GM12878 (cell line): ENCODE measurements at regions not wholly inside any gene's neighbourhood (a gene's known extent, or its start where the extent isn't known, plus 50 kb on each side); places are given as distances from the start of the nearest gene placed in this dataset.

ENCODE experiments used
- ATAC-seq: fragments of 200-7000 bp; cut with Tn5 transposase; 3 replicates; pipeline ENCODE4 v1.9.1; 2020; ENCODE audit warnings: mild to moderate bottlenecking, moderate library complexity
- BruUV-seq: library from RNA; stranded (reverse); fragments of 400-500 nt; replicated peaks from 2 replicates; lab custom pipeline; 2021; lab: Mats Ljungman, UMichigan
- CTCF ChIA-PET: fragments of 300-600 bp; sonication (Branson Sonifier 250); formaldehyde crosslinking; extraction: SDS; loops from one replicate; lab custom pipeline; 2021; ENCODE audit warnings: inconsistent platforms; lab: Yijun Ruan, JAX
- POLR2A ChIA-PET: fragments of 350-600 bp; formaldehyde crosslinking; extraction: SDS; loops from one replicate; lab custom pipeline; 2021; ENCODE audit warnings: inconsistent platforms; lab: Charles Lee
- RAD21 ChIA-PET: fragments of 300-600 bp; sonication (Branson Sonifier 250); formaldehyde crosslinking; loops from one replicate; lab custom pipeline; 2023; ENCODE audit warnings: antibody characterized with exemption; ENCODE audit not compliant: unreplicated experiment; lab: Charles Lee
- SMC1A ChIA-PET: fragments of 300-600 bp; sonication (Branson Sonifier 250); formaldehyde crosslinking; loops from one replicate; lab custom pipeline; 2023; ENCODE audit not compliant: unreplicated experiment, uncharacterized antibody; lab: Charles Lee
- DNase-seq: peaks from one replicate; pipeline ENCODE4 v3.0.0-alpha.2; 2011; ENCODE audit warnings: low read depth, low spot score
- FAIRE-seq: peaks from 3 replicates; lab custom pipeline; 2011; peaks lifted over from hg19 to GRCh38; lab: Jason Lieb, UNC
- H2AFZ ChIP-seq: 2 replicates; pipeline ENCODE4 v1.6.0; 2011; ENCODE audit warnings: low read depth, low read length, control low read depth; ENCODE audit not compliant: control insufficient read depth
- H3K27ac ChIP-seq: 2 replicates; pipeline ENCODE4 v1.5.1; 2011; ENCODE audit warnings: control low read depth; ENCODE audit not compliant: control insufficient read depth, insufficient read depth
- H3K27me3 ChIP-seq, 2 experiments: replicated peaks in 1 of 2; 2 replicates each; pipeline versions ENCODE4 v1.6.0 to v1.6.1; 2011; ENCODE audit warnings: low read length in 1 of 2; ENCODE audit not compliant: control insufficient read depth in 2 of 2, insufficient read depth in 2 of 2
- H3K36me3 ChIP-seq, 2 experiments: 2 replicates each; pipeline ENCODE4 v1.5.1; 2011; ENCODE audit warnings: low read length in 1 of 2; ENCODE audit not compliant: control insufficient read depth in 2 of 2, insufficient read depth in 2 of 2
- H3K4me1 ChIP-seq: 2 replicates; pipeline ENCODE4 v1.6.1; 2011; ENCODE audit warnings: mild to moderate bottlenecking, low read length, moderate library complexity, mixed read lengths; ENCODE audit not compliant: control insufficient read depth, insufficient read depth
- H3K4me2 ChIP-seq: 2 replicates; pipeline ENCODE4 v1.6.0; 2011; ENCODE audit warnings: control low read depth; ENCODE audit not compliant: control insufficient read depth, insufficient read depth
- H3K4me3 ChIP-seq: fragments of 200-600 bp; sonication (generic); 2 replicates; pipeline ENCODE4 v1.5.1; 2016
- H3K79me2 ChIP-seq: 2 replicates; pipeline ENCODE4 v1.6.0; 2011; ENCODE audit warnings: low read length; ENCODE audit not compliant: control insufficient read depth, insufficient read depth
- H3K9ac ChIP-seq: 2 replicates; pipeline ENCODE4 v1.8.0; 2011; ENCODE audit warnings: low read length, control low read depth, mixed read lengths; ENCODE audit not compliant: control insufficient read depth, insufficient read depth
- H3K9me3 ChIP-seq: replicated peaks from 3 replicates; pipeline ENCODE4 v1.5.1; 2011; ENCODE audit warnings: mild to moderate bottlenecking, low read length; ENCODE audit not compliant: control insufficient read depth, insufficient read depth
- H4K20me1 ChIP-seq: 2 replicates; pipeline ENCODE4 v1.6.0; 2011; ENCODE audit not compliant: control insufficient read depth, insufficient read depth
- EP300 ChIP-seq, 2 experiments: fragments of 150-350 bp in 1 of 2; IDR thresholded peaks; 2 replicates each; pipeline ENCODE4 v1.6.1; 2011 to 2012; ENCODE audit warnings: low read depth in 2 of 2, low read length in 2 of 2, borderline replicate concordance in 1 of 2, improper control_type of control experiment in 1 of 2, inconsistent platforms in 1 of 2; ENCODE audit not compliant: control insufficient read depth in 1 of 2
- NFIC ChIP-seq: IDR thresholded peaks from 2 replicates; pipeline ENCODE4 v1.6.1; 2012; ENCODE audit warnings: low read depth, mild to moderate bottlenecking, inconsistent platforms, low read length, moderate library complexity
- STAT1 ChIP-seq: fragments of 450-650 bp; conservative IDR thresholded peaks from 2 replicates; pipeline ENCODE4 v1.6.1; 2014; ENCODE audit warnings: antibody characterized with exemption, mild to moderate bottlenecking
- WGBS: methylation state at CpG from one replicate; pipeline ENCODE4 v1.1.6; 2016; ENCODE audit warnings: low lambda C conversion rate; ENCODE audit not compliant: insufficient replicate concordance, insufficient coverage; ENCODE audit errors: missing lambda C conversion rate; 5-methylcytosine and 5-hydroxymethylcytosine counted together
- in situ Hi-C: fragments of 300-500 bp; cut with MboI; formaldehyde crosslinking; loops from 9 replicates; pipeline ENCODE4 v1.14.3; 2018; ENCODE audit warnings: mixed read lengths
- intact Hi-C: fragments of 100-400 bp; cut with micrococcal nuclease; formaldehyde crosslinking; loops from one replicate; pipeline ENCODE4 v1.14.2; 2022; ENCODE audit not compliant: unreplicated experiment
- TF ChIP-seq, protein P1 (sequence below): fragments of 450-650 bp; IDR thresholded peaks from 2 replicates; pipeline ENCODE4 v1.6.1; 2017; ENCODE audit warnings: borderline replicate concordance
- TF ChIP-seq, protein P2 (sequence below): fragments of 450-650 bp; formaldehyde crosslinking; IDR thresholded peaks from 2 replicates; pipeline ENCODE4 v1.5.0; 2022; ENCODE audit warnings: mild to moderate bottlenecking, missing genetic modification characterization

DNA sequence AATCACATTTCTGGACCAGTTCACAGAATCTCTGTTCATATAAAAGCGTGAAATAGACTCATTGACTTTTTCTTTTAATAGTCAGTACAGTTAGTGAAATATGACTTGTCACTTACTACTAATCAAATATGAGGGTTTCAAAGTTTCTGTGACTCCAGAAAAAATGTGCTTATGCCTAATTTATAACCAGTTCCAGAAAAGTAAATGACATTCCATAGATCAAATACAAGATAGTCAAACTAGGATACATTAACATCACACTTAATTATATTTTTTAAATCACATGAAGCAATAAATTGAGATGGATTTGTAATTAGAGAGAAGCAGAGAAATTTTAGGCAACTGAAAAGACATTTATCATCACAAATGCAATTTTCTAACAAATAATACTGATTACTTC is 491.4 kb downstream of the KIF20B start:
- Histone ChIP-seq H4K20me1 (no peaks in the 10 kb centered on the region), H3K27ac (no peak overlapping the region), H3K27me3 (no peaks in the 10 kb centered on the region), H3K4me3 (no peak overlapping the region), H3K4me1 (no peaks in the 10 kb centered on the region)
- intact Hi-C loops, result no loop called here
- DNase-seq, result no peak
- SMC1A ChIA-PET, result no interaction called here
- BruUV-seq, result no TSS peak
- 6% methylated on average over 1 of the region's 1 CpG for WGBS
- TF ChIP-seq, protein P1, sequence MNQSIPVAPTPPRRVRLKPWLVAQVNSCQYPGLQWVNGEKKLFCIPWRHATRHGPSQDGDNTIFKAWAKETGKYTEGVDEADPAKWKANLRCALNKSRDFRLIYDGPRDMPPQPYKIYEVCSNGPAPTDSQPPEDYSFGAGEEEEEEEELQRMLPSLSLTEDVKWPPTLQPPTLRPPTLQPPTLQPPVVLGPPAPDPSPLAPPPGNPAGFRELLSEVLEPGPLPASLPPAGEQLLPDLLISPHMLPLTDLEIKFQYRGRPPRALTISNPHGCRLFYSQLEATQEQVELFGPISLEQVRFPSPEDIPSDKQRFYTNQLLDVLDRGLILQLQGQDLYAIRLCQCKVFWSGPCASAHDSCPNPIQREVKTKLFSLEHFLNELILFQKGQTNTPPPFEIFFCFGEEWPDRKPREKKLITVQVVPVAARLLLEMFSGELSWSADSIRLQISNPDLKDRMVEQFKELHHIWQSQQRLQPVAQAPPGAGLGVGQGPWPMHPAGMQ, result no peak
- no peak for TF ChIP-seq NFIC
- TF ChIP-seq, protein P2, sequence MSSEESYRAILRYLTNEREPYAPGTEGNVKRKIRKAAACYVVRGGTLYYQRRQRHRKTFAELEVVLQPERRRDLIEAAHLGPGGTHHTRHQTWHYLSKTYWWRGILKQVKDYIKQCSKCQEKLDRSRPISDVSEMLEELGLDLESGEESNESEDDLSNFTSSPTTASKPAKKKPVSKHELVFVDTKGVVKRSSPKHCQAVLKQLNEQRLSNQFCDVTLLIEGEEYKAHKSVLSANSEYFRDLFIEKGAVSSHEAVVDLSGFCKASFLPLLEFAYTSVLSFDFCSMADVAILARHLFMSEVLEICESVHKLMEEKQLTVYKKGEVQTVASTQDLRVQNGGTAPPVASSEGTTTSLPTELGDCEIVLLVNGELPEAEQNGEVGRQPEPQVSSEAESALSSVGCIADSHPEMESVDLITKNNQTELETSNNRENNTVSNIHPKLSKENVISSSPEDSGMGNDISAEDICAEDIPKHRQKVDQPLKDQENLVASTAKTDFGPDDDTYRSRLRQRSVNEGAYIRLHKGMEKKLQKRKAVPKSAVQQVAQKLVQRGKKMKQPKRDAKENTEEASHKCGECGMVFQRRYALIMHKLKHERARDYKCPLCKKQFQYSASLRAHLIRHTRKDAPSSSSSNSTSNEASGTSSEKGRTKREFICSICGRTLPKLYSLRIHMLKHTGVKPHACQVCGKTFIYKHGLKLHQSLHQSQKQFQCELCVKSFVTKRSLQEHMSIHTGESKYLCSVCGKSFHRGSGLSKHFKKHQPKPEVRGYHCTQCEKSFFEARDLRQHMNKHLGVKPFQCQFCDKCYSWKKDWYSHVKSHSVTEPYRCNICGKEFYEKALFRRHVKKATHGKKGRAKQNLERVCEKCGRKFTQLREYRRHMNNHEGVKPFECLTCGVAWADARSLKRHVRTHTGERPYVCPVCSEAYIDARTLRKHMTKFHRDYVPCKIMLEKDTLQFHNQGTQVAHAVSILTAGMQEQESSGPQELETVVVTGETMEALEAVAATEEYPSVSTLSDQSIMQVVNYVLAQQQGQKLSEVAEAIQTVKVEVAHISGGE (CRISPR knock-in tag), result no peak
- TF ChIP-seq STAT1, result no peak
- TF ChIP-seq EP300 (IDR thresholded peaks at IDR 0.05; ENCODE audit: borderline replicate concordance in 1 of 2, control insufficient read depth in 1 of 2, low read depth in 2 of 2, low read length in 2 of 2), result no peak
- TF ChIP-seq, all 136 proteins: peak for 0
- Histone ChIP-seq H3K4me2 (no peak overlapping the region), H3K36me3 (no peaks in the 10 kb centered on the region), H3K79me2 (no peaks in the 10 kb centered on the region), H3K9ac (no peak overlapping the region), H2AFZ (no peak overlapping the region), H3K9me3 (no peaks in the 10 kb centered on the region)
- FAIRE-seq (no peak), ATAC-seq (no peak)
- CTCF ChIA-PET, result no interaction called here
- POLR2A ChIA-PET, result no interaction called here
- in situ Hi-C loops, result no loop called here
- RAD21 ChIA-PET, result no interaction called here
